ENCODE measurements at regions not wholly inside any gene's neighbourhood (a gene's known extent, or its start where the extent isn't known, plus 50 kb on each side); places are given as distances from the start of the nearest gene placed in this dataset.
"Not testable (repeated sequence)": the region's sequence is repeated elsewhere in the genome, so short reads cannot be mapped to it uniquely, and the experiment has no call there.

DNA sequence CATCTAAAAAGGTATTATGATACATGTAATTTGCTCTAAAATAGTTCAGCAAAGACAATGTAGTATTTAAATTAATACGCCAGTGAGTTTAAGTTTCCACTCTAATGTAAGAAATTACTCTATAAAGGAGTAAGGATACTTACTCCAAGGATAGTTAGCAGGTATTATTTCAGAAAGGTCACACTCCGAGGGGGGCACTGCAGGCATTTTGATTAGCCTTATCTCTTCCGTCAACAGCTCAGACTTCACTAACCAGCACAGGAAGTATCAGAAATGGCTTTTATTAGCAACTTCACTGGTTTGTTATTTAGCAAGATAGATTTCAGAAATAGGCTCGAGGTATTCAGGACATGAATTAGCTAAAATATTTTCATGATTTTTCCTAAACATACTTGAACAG is 127.0 kb downstream of the COX18 start:
- no peak for DNase-seq (ENCODE audit: low spot score)

DNA sequence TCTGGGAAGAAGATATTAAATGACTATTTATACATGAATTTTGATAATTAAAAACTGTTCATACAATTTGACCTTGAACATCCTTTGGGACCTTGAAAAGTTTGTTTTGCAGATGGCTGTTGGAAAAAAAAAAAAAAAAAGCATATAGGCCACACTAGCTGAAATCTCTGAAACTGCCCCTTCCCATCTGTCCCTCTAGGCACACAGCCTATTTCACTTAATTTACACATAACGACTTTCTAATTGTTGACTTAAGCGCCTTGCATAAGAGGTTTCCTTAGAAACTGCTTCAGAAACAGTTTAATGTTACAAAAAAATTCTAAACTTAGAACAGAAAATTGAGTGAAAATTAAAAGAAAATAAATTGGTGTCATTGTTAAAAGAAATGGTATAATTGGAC is 131.0 kb downstream of the COX18 start:
- DNase-seq (ENCODE audit: low spot score) = no peak

DNA sequence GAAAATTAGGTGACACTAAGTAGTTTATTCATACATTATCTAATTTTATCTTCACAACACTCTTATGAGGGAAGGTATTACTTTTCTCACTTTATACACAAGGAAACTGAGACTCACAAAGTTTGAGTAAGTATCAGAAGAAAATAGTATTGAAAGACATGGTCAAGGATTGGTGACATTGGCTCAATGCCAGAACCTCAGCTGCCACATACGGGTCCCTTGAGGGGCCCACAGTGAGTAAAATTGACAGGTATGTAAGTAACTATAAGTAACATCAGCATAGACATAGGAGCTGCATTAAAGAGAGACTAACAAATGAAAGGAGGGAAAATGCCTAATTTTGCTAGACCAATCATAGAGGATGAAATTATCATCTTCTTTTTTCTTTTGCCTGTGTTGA is 134.1 kb downstream of the COX18 start:
- DNase-seq (ENCODE audit: low spot score) = no peak

DNA sequence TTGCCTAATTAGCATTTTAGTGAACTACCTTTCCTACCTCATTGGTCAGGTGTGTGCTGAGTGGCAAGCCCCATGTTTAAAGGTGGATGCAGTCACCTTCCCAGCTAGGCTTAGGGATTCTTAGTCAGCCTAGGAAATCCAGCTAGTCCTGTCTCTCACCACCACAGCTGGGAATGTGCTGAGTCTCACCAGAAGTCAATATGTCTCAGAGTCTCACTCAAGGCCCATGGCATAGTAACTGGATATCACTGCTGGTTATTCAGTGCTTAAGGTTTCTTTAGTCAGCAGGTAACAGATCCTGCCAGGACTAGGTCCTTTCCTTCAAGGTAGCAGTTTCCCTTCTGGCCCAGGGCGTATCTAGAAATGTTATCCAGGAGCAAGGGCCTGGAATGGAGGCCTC is 136.5 kb downstream of the COX18 start:
- no peak for DNase-seq (ENCODE audit: low spot score)

DNA sequence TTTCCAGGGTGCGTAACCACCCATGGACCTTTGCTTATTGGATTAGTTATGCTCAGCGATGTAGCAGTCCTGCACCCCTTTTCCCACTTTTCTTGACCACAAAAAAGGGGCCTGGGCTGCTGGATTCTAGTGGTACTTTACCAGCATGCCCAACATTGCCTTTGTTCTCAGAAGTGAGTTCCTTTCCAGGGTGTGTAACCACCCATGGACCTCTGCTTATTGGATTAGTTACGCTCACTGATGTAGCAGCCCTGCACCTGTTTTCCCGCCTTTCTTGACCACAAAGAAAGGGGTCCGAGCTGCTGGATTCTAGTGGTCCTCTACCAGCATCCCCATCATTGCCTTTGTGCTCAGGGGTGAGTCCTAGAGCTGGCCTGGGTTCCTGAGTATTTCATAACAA is 138.2 kb downstream of the COX18 start:
- DNase-seq (ENCODE audit: low spot score) = no peak

DNA sequence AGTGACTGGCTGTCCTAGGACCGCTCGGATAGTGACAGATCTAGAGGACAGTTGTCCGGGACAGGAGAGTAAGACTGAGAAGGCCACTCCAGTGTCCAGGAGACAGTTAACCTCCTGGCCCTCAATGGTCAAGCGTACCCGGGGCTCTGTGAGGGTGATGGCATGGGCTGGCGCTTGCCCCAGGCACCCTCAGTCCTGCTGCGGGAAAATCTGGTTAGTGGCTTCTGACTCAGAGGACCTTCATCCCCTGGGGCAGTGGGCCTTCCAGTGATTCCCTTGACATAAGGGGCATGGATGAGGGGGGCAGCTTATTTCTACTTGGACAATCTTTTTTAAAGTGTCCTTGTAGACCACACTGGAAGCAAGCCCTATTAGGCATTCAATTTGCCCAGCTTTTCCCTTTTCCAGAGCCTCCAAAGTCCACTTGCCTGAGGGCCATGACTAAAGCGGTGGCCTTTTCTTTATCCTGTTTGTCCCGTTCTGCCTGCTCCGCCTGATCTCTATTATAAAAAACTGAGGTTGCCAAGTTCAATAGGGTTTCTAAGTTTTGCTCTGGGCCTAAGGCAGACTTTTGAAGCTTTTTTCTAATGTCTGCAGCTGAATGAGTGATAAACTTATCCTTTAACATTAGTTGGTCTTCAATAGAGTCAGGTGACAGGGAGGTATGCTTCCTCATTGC is 139.8 kb downstream of the COX18 start:
- not testable (repeated sequence) for DNase-seq (ENCODE audit: low spot score)

DNA sequence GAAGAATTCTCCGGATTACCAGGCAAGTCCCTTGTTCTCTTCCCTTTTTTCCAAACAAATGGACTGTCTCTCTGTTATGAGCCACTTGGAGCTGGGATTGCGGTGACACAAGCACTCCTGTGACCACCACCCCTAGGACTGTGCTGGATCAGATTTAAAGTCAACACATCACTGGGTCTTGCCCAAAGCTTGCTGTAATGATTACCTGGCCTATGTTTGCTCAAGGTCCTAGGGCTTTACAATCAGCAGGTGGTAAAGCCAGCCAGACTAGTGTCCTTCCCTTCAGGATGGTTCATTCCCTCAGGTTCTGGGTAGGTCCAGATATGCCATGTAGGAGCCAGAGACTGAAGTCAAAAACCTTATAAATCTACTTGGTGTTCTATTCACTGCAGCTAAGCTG is 144.7 kb downstream of the COX18 start:
- DNase-seq (ENCODE audit: low spot score) = no peak

DNA sequence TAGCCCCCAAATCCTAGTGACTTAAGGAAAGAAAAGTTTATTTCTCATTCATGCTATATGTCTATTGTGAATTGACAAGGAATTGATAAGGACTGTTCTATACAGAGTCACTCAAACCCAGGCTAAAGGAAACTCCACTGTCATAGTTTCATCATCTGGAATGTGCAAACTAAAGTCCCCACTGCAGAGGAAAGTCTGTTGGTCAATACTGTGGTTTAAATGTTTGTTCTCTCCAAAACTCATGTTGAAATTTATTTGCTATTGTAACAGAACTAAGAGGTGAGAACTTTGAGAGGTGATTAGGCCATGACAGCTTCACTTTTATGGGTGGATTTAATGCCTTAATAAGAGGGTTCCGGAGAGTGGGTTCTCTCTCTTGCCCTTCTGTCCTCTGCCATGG is 149.6 kb downstream of the COX18 start:
- DNase-seq (ENCODE audit: low spot score) = no peak

DNA sequence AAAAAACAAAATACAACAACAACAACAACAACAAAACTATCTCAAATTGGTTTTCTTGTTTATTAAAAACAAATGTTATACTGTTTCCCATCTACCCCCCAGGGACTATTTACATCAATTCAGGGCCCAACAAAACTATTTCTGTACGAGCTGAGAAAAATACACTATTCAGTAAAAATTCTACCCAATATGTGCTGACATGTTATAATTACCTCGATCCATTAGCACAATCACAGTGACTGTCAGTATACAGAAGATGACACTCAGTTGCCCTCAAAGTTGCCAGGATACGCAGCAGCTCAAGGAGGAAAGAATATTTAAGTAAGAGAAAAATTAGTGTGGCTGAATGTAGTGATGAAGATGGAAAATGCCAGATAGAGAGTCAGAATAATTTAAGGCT is 150.1 kb downstream of the COX18 start:
- DNase-seq (ENCODE audit: low spot score) = no peak

DNA sequence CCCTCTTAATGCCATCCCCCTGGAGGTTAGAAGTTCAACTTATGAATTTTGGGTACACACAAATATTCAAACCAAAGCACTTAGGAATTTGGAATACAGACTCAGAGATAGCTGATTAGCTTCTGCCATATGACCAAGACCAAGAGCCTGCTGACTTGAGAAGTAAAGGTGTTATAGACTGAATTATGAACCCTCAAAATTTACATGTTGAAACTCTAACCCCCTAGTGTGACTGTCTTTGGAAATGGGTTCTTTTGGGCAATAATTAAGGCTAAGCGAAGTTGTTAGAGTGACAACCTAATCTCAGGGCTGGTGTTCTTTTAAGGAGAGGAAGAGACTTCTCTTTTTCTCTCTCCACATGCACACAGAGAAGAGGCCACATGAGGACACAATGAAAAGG is 151.2 kb downstream of the COX18 start:
- no peak for DNase-seq (ENCODE audit: low spot score)

DNA sequence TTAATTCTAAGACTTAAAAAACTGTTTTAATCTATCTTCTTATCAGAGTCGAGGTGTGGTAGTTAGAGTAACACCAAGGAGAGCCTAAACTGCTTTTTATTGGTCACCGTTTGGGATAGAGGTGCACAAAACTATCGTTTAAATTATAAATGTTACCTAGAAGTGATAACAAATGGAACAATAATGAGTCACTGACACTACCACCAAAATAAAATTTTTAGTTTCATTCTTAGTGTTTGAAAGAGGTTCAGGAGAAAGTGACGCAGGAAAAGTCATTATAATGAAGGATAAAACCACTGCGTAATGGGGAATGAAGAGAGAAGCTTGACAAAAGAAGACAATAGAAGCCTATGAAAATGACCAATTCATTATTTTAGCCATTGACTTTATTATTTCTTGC is 158.2 kb downstream of the COX18 start:
- no peak for DNase-seq (ENCODE audit: low spot score)

DNA sequence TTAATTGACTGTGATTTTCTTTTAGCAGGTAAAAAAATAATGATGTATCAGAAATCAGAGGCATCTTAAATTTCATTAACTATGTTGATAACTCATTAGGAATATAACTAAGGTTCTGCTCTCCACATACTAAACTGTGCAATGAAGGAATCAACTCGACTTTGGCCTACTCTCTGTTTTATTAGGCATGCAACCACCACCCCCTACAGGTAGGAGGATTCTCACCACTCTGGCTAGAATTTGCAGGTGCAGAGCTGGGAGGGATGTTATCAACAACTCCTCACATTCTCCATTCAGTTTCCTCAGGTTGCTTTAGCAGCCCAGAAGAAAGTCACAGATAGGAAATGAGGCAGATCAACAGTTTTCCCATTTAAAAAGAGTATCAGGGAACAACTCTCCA is 160.1 kb downstream of the COX18 start:
- DNase-seq (ENCODE audit: low spot score) = no peak

DNA sequence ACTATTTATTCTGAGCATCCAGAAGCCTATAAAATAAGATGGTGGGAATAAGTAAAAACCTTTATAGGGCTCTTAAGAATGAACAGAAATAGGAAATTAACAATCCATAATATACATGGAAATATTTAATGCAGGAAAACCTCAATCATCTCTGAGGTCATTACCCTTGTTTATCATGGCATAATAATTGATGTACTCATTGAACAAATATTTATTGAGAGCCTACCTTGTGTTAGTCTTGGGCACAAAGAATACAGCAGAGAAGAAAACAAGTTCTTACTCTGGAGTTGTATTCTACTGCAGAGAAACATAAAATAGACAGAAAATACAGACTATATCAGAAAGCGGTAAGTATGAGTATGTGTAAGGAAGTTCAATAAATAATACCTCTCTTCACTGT is 167.2 kb downstream of the COX18 start:
- DNase-seq (ENCODE audit: low spot score) = no peak

DNA sequence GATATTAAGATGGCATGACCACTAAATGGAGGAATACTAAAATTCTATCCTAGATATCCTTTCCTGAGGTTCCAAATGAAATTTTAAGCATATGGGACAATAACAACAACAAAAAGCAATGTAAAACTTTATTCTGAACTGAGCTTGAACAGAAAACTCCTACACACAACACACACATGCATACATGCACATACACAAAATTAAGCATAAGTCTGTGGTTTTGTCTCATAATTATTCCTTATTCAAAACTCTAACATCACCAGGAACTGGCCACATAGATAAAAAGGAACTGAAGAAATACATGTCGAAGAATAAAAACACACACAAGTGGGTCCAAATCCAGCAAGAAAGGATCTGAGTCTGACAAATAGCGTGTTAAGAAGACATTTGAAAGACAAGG is 168.0 kb downstream of the COX18 start:
- no peak for DNase-seq (ENCODE audit: low spot score)

DNA sequence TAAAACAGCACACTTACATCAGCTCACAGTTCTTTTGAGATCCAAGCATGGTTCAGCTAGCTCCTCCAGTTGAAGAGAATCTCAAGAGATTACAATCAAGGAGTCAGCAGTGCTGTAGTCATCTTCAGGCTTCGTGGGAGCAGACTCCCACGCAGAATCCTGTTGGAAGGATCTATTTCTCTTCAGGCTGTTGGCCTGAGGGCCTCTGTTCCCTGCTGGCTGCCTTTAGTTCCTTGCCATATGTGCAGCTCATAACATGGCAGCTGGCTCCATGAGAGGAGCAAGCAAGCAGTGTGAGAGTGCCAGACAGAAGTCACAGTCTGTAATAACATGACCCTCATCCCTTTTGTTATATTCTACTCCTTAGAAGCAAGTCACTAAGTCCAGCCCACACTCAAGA is 168.6 kb downstream of the COX18 start:
- DNase-seq (ENCODE audit: low spot score) = no peak

DNA sequence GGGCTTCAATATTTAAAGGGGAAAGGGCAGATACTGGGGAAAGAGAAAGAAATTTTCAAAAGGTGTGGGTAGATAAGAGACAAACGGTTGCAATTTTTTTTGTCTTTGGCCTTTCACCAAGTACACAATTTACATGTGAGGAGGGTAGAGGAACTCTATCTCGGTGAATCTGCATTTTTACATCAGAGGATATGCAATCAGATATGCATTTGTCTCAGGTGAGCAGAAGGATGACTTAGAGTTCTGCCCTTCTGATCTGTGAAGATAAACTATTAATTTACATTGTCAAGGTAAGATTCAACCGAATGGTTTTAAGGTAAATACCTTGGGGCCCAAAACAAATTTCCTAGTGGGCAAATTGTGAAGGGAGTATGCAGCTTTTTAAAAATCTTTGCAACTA is 169.9 kb downstream of the COX18 start:
- no peak for DNase-seq (ENCODE audit: low spot score)

DNA sequence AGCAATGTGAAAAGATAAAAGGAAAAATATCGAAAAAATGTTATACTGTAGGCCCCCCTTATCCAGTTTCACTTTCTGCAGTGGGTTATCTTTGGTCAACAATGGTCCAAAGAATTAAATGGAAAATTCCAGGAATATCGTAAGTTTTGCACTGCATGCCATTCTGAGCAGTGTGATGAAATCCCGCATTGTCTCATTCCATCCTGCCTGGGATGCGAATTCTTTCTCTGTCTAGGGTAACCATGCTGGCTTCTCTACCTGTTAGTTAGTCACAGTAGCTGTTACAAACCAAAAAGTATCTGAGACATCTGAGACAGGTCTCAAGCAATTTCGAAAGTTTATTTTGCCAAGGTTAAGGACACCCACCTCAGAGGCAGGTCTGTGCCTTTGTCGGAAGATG is 170.3 kb downstream of the COX18 start:
- no peak for DNase-seq (ENCODE audit: low spot score)

DNA sequence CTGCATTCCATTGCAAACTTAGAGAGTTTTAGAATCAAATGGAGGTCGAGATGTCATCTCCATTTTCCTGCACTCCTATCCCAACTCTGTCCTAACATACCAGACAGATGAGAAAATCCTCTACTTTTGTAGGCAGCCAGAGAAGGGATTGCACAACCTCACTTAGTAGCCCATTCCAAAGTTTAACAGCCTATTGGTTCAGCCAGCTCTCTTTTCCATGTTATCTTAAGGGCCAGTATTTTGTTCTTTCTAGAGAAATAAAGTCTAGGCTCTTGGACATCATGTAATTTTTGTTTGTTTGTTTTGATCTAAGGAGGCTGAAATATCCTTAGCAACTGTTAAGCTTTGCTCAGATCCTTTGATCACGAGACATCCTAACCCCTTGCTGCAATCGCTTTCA is 173.0 kb downstream of the COX18 start:
- DNase-seq (ENCODE audit: low spot score) = no peak

DNA sequence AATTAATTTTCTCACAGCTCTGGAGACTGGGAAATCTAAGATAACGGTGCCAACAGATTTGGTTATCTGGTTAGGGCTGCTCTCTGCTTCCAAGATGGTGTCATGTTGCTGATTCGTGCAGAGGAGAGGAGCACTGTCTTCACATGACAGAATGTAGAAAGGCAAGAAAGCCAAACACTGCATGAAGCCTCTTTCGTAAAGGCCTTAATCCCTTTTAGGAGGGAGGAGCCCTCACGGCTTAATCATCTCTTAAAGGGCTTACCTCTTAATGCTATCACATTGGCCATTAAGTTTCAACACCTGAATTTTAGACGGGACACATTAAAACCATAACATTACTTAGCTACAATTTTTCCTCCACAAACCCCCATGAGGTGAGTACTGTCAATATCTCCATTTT is 174.1 kb downstream of the COX18 start:
- DNase-seq (ENCODE audit: low spot score) = no peak

DNA sequence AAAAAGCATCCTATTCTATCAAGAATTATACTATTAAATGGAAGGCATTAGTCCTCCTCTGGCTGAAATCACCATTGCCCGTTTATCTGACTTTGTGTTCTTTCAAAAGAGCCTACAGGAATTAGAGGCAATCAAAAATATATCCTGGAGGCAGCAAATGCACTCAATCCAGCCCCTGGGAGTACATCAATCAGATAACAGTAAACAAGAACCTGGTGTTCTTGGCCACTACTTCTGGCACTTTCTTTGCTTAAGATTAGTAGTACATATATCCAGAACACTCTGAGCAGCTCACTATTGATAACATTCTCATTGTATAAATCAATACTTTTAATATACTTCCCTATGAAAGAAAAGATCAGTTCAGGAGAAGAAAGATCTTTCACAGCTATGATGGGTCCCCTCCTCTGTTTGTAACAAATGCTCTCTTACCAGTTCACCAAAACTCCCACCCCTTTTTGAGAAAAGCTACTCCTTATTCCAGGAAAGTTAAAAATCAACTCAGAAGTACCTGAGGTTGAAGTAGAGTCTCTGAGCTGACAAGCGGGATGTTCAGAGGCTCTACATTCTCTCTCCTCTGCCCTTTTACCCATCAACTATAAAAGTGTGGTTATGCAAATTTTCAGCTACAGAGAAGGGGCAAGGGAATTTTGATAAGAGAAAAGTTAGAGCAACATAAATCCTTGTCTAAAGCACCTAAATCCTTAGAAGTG is 176.0 kb downstream of the COX18 start:
- no peak for DNase-seq (ENCODE audit: low spot score)

DNA sequence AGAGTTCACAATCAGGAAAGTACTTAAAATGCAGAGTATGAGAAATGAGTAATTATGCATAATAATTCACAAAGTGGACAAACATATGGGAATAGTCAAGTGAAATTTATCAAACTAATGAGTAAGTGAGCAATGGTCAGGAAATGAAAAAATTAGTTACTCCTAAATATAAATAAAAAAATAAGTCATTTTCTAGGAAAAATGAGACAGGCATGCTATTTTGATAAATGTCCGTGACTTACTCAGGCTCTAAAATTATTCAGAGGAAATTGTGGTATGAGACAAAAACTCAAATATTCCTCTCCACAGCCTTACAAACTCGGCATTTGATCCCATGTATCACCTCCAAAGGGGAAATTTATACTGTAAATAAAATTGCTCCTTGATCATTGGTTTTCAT is 181.2 kb downstream of the COX18 start:
- DNase-seq (ENCODE audit: low spot score) = no peak

DNA sequence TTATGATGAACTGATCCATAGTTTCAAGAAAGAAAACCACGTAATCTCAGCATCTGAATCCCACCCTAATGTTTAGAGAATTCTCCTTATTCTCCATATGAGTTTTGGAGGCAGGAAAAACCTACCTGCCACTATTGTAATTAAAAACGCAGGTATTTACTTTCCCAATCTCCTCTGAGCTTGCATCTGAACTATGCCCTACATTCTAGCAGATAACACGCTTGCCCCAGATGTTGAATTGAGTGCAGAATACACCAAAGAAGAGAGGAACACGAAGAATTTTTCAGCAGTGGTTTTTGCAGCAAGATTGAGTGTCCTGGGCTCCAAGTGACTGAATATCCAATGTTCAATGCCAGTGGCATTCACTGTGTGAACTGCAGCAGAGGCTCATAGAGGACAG is 182.4 kb downstream of the COX18 start:
- DNase-seq (ENCODE audit: low spot score) = no peak

DNA sequence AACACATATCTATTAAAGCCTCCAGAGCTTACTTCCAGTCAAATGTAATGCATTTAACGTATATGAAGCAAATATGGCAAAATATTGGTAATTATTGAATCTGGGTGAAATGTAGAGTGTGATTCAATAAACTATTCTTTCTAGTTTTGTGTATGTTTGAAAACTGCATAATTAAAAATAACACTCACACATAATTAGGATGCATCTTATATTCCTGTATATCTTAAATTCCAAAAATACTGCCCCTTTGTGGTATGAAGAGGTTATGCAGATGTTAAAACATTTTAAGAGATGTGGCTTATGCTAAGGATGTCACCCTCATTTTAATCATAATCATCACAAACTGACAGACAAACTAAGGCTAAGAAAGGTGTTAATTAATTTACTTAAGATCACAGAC is 182.9 kb downstream of the COX18 start:
- DNase-seq (ENCODE audit: low spot score) = no peak

DNA sequence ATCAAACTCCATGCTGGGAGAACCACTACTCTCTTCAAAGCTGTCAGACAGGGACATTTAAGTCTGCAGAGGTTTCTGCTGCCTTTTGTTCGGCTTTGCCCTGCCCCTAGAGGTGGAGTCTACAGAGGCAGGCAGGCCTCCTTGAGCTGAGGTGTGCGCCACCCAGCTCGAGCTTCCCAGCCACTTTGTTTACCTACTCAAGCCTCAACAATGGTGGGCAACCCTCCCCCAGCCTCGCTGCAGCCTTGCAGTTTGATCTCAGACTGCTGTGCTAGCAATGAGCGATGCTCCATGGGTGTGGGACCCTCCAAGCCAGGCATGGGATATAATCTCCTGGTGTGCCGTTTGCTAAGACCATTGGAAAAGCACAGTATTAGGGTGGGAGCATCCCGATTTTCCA is 185.3 kb downstream of the COX18 start:
- DNase-seq (ENCODE audit: low spot score) = not testable (repeated sequence)

All from LoVo (cell line).